Mammary epithelial cell (primary cell): ENCODE measurements at regions not wholly inside any gene's neighbourhood (a gene's known extent, or its start where the extent isn't known, plus 50 kb on each side); places are given as distances from the start of the nearest gene placed in this dataset.

Experiments used
- CTCF ChIP-seq, 2 donors: IDR thresholded peaks in 1 of 2; conservative IDR thresholded peaks in 1 of 2; 2 replicates each; pipeline ENCODE4 v1.5.1; 2011 to 2012; ENCODE audit warnings: inconsistent platforms in 2 of 2, low read length in 2 of 2, mild to moderate bottlenecking in 2 of 2, control low read depth in 1 of 2, low read depth in 1 of 2; ENCODE audit not compliant: insufficient read depth in 1 of 2; ENCODE audit errors: extremely low read depth in 1 of 2
- EZH2 ChIP-seq: IDR thresholded peaks from 2 replicates; pipeline ENCODE4 v1.6.1; 2012; ENCODE audit warnings: low read length, inconsistent platforms, borderline replicate concordance

DNA sequence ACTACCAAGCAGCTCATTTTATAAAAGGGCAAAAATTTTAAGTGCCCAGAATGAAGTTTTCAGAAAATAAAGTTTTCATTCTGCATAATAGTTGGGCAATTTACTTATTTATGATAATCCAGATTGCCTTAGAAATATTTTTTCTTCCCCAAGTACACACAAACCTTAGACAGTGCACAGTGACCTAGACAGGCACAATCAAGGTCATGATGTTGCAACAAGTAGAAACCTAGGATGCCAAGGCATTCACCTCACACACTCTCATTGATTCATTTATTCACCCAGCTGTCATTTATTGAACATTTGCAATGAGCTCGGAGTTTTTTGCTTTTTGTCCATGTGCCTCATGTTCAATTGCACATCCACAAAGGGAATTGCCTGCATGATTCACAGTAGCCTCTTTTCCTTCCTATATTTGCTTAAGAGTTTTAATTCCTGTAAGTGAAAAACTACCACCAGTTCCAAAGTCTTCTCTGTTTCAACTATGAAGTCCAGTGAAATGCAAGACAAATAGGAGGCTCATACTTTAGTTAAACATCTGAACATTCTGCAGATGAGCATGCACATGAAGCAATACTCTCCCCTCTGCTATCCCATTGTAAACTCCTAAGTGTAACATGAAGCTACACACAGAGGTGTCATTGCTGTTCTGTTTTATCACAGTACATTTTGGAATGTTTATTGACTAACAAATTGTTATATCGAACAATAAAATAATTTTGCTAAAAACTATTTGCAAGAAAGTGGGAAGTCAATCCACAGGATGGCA lies 122.9 kb downstream of the HINT1 start:
- TF ChIP-seq EZH2 (no peak), CTCF (conservative IDR thresholded peaks at IDR 0.05 in 1 of 2, IDR thresholded peaks at IDR 0.05 in 1 of 2; ENCODE audit: extremely low read depth in 1 of 2, insufficient read depth in 1 of 2, low read depth in 1 of 2, low read length in 2 of 2) (no peak)
